Gastroesophageal sphincter (tissue), 3 donors: ENCODE measurements at regions not wholly inside any gene's neighbourhood (a gene's known extent, or its start where the extent isn't known, plus 50 kb on each side); places are given as distances from the start of the nearest gene placed in this dataset.

Experiments
- CTCF ChIP-seq, 4 experiments: fragments of 200-600 bp in 2 of 4; fragments of 450-650 bp in 2 of 4; sonication (generic) in 1 of 4; IDR thresholded peaks; one replicate each; pipeline ENCODE4 v1.5.1; 2017 to 2019; ENCODE audit warnings: antibody characterized with exemption in 4 of 4, mild to moderate bottlenecking in 2 of 4, moderate library complexity in 2 of 4
- POLR2AphosphoS5 ChIP-seq: sonication (generic); formaldehyde crosslinking; IDR thresholded peaks from one replicate; pipeline ENCODE4 v1.6.1; 2017; ENCODE audit warnings: antibody characterized with exemption

- no peak for TF ChIP-seq CTCF (IDR thresholded peaks at IDR 0.05)
- no peak for TF ChIP-seq POLR2AphosphoS5
These were observed 80.7 kb downstream of the MYL12B start for GRCh38 chr18:3342628-3343027.
